Heart right ventricle (tissue), 16 donors: ENCODE measurements at regions not wholly inside any gene's neighbourhood (a gene's known extent, or its start where the extent isn't known, plus 50 kb on each side); places are given as distances from the start of the nearest gene placed in this dataset.

Experiments
- ATAC-seq, 8 donors: fragments of 200-7000 bp; cut with Tn5 transposase; one replicate each; pipeline ENCODE4 v1.9.1; 2020; ENCODE audit warnings: mild to moderate bottlenecking in 8 of 8, moderate library complexity in 8 of 8, moderate number of reproducible peaks in 1 of 8
- DNase-seq, 2 donors: peaks; one replicate each; pipeline ENCODE4 v3.0.0-alpha.2; 2020
- H3K27ac ChIP-seq, 10 donors: fragments of 200-600 bp; sonication (generic) in 2 of 10; one replicate each; pipeline versions ENCODE4 v1.5.0 to v1.8.0; 2020 to 2022; ENCODE audit warnings: mild to moderate bottlenecking in 3 of 10
- H3K27me3 ChIP-seq, 7 donors: fragments of 200-600 bp; one replicate each; pipeline ENCODE4 v1.8.0; 2021 to 2022; ENCODE audit warnings: mild to moderate bottlenecking in 2 of 7
- H3K36me3 ChIP-seq, 9 donors: fragments of 200-600 bp; sonication (generic) in 1 of 9; one replicate each; pipeline versions ENCODE4 v1.5.0 to v1.8.0; 2020 to 2022; ENCODE audit warnings: mild to moderate bottlenecking in 2 of 9
- H3K4me1 ChIP-seq, 9 donors: fragments of 200-600 bp; sonication (generic) in 1 of 9; one replicate each; pipeline versions ENCODE4 v1.5.0 to v1.8.0; 2020 to 2022; ENCODE audit warnings: mild to moderate bottlenecking in 4 of 9
- H3K4me3 ChIP-seq, 10 donors: fragments of 200-600 bp; sonication (generic) in 2 of 10; one replicate each; pipeline versions ENCODE4 v1.5.0 to v1.8.0; 2020 to 2022; ENCODE audit warnings: mild to moderate bottlenecking in 7 of 10, moderate library complexity in 2 of 10
- H3K9me3 ChIP-seq, 11 donors: fragments of 200-600 bp in 10 of 11; sonication (generic) in 2 of 11; one replicate each; pipeline versions ENCODE4 v1.5.0 to v1.8.0; 2013 to 2022; ENCODE audit warnings: mild to moderate bottlenecking in 2 of 11, control low read depth in 1 of 11, moderate library complexity in 1 of 11
- WGBS, 2 donors: extraction: QIAGEN DNeasy Blood & Tissue Kit; methylation state at CpG; one replicate each; pipeline ENCODE4 v1.1.7; 2013; ENCODE audit warnings: inconsistent platforms in 1 of 2; 5-methylcytosine and 5-hydroxymethylcytosine counted together
- intact Hi-C, 10 donors: fragments of 100-400 bp; cut with DNase I; formaldehyde crosslinking; loops; one replicate each; pipeline versions ENCODE4 v1.11.1 to v1.14.2; 2022
- TF ChIP-seq, protein P1 (sequence below), 9 donors: fragments of 200-600 bp; sonication (generic) in 2 of 9; IDR thresholded peaks; one replicate each; pipeline versions ENCODE4 v1.5.0 to v1.8.0; 2021 to 2022; ENCODE audit warnings: antibody characterized with exemption in 9 of 9, mild to moderate bottlenecking in 5 of 9, moderate library complexity in 1 of 9
- donor health status: Arrhythmogenic right ventricular cardiomyopathy.
- donor health status: ischemic (EF 13 %, LVEDD 7.1; RV severe dilation, severe dysfunction).
- donor health status: healthy with polysubstance abuse.
- donor health status: DM: no; HTN: yes; CAD: no.
- donor health status: DM: no; HTN: no; CAD: no.
- donor health status: ischemic (EF 25% LVEDD 6.9; RV normal size, moderate dysfunction).
- donor health status: ischemic (EF 25% LVEDD 5.7; RV mildly dilated, moderate dysfunction).
- donor health status: healthy.
- donor health status: DM: yes; HTN: yes; CAD: no.
- donor health status: Ischemic cardiomyopathy.
- donor health status: ischemic (EF 35%, LVEDD 5.7; RV mildly dilated, moderate dysfunction).
- donor health status: nonischemic (EF 11% LVEDD 7.7; RV severe dilation, severe dysfunction).
- donor health status: DM: yes; HTN: yes; CAD: no.
- donor health status: PGD.
- donor health status: ischemic (EF 29% LVEDD 5.4; RV normal size, mild dysfunction).
- donor health status: nonischemic (EF 23%, LVEDD 6.1; RV moderate dilation, normal function).

DNA sequence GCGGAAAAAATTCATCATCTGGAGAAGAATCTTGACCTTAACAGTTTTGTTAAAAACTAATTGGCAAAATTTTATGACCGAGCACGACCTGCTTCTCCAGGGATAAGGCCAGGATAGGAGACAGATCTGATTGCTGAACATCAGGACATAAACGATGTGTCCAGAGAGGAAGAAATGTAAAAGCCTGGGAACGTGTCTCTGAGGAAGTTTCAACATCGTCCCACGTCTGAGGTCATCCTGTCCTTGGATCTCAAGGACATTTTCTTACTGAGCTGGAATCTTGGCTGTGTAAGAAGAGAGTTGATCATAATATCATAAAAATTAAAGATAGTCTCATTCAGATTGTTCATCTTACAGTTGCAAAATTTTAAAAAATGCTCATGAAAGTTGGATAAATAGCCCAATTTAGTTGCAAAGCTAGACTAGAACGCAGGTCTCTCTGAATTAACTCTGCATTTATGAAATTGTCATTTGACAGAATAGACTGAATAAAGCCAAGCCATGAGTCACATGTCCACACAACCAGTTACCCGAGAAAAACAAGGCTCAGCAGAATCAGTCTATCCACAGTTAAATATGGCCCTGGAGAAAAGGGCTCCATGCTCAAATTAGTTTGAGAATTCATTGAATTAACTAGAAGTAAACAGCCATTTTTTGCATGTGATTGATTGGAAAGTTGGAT is 120.0 kb upstream of the EGFR start:
- intact Hi-C loops: no loop called here
- WGBS, 2 donors: 45 to 48% methylated on average over 9 of the region's 9 CpGs
- peak overlapping the region in 4 of 10 donors; percentile 3 to 35 (median 10) for H3K27ac ChIP-seq

DNA sequence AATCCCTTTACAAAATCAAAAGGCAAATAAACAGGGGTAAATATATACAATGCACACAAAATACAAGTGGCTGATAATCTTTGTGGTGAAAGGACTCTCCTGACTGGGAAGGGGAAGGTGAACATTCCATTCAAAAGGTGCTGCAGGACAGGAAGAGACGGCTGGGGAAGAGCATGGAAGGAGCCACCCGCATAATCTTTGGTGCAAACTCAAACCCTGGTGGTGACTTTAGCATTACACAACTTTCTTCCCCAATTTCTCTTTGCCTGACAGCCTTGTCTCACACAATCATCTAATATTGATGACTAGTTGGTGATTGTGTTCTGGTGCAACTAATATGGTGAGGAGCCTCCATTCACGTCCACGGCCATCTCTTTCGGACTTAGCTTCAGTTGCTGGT is 117.0 kb upstream of the EGFR start:
- intact Hi-C loops: no loop called here
- H3K4me3 ChIP-seq: no peak overlapping the region
- TF ChIP-seq, protein P1, sequence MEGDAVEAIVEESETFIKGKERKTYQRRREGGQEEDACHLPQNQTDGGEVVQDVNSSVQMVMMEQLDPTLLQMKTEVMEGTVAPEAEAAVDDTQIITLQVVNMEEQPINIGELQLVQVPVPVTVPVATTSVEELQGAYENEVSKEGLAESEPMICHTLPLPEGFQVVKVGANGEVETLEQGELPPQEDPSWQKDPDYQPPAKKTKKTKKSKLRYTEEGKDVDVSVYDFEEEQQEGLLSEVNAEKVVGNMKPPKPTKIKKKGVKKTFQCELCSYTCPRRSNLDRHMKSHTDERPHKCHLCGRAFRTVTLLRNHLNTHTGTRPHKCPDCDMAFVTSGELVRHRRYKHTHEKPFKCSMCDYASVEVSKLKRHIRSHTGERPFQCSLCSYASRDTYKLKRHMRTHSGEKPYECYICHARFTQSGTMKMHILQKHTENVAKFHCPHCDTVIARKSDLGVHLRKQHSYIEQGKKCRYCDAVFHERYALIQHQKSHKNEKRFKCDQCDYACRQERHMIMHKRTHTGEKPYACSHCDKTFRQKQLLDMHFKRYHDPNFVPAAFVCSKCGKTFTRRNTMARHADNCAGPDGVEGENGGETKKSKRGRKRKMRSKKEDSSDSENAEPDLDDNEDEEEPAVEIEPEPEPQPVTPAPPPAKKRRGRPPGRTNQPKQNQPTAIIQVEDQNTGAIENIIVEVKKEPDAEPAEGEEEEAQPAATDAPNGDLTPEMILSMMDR (IDR thresholded peaks at IDR 0.05): no peak
- 85 to 94% methylated on average over 5 of the region's 5 CpGs for WGBS, 2 donors
- peaks cover 0 to 6% (median 0%) of the 10 kb centered on the region in 9 donors for H3K4me1 ChIP-seq
- ATAC-seq (no peak), DNase-seq (no peak)
- no peaks in the 10 kb centered on the region for H3K36me3 ChIP-seq
- H3K9me3 ChIP-seq: no peaks in the 10 kb centered on the region
- H3K27ac ChIP-seq: no peak overlapping the region
- peaks cover 0 to 7% (median 0%) of the 10 kb centered on the region in 7 donors for H3K27me3 ChIP-seq

More for the DNA sequence above, 120.0 kb upstream of the EGFR start:
- ATAC-seq (peak in 6 of 8 donors; percentile 55 to 91 (median 73)), DNase-seq (no peak)
- Histone ChIP-seq H3K36me3 (no peaks in the 10 kb centered on the region), H3K27me3 (peaks cover 0 to 14% (median 0%) of the 10 kb centered on the region in 7 donors), H3K9me3 (no peaks in the 10 kb centered on the region), H3K4me1 (no peaks in the 10 kb centered on the region), H3K4me3 (no peak overlapping the region)
- TF ChIP-seq, protein P1 (IDR thresholded peaks at IDR 0.05): no peak

DNA sequence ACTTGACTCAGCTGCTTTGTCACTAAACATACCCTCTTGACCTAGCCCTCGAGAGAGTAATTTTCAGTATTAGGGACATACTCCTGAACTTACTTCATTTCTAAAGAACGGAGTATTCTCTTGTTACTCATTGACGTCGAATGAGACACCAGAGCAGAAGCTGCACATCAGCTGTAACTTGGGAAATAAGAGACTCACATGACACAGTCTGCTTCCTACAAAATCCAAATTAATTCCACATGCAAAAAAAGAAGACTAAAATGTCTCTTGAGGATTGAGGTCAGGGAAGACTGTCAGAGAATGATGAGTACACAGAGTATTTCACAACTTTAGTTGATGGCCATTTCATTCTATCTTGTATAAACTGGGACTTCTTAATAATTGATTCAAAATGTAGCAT is 114.7 kb upstream of the EGFR start:
- Histone ChIP-seq H3K4me1 (peaks cover 0 to 6% (median 0%) of the 10 kb centered on the region in 9 donors), H3K9me3 (peaks cover 0 to 5% (median 0%) of the 10 kb centered on the region in 11 donors), H3K36me3 (no peaks in the 10 kb centered on the region), H3K27me3 (peaks cover 0 to 3% (median 0%) of the 10 kb centered on the region in 7 donors), H3K27ac (peak overlapping the region in 1 of 10 donors; percentile 37), H3K4me3 (no peak overlapping the region)
- DNase-seq (no peak), ATAC-seq (peak in 7 of 8 donors; percentile 79 to 98 (median 91))
- TF ChIP-seq, protein P1 (IDR thresholded peaks at IDR 0.05): no peak
- intact Hi-C loops: no loop called here
- WGBS, 2 donors: 53 to 63% methylated on average over 4 of the region's 4 CpGs

- H3K9me3 ChIP-seq: peaks cover 0 to 13% (median under 1%) of the 10 kb centered on the region in 11 donors
- H3K4me1 ChIP-seq: peaks cover 0 to 6% (median 0%) of the 10 kb centered on the region in 9 donors
- H3K36me3 ChIP-seq: no peaks in the 10 kb centered on the region
- intact Hi-C loops: no loop called here
- H3K27ac ChIP-seq: no peak overlapping the region
- no peak overlapping the region for H3K4me3 ChIP-seq
- peaks cover 0 to 3% (median 0%) of the 10 kb centered on the region in 7 donors for H3K27me3 ChIP-seq
- TF ChIP-seq, protein P1 (IDR thresholded peaks at IDR 0.05): no peak
- DNase-seq (no peak), ATAC-seq (no peak)
- WGBS, 2 donors: 84 to 87% methylated on average over 7 of the region's 7 CpGs
Observed at GRCh38 chr7:54904986-54905385, 113.8 kb upstream of the EGFR start.
